ENCODE measurements at regions not wholly inside any gene's neighbourhood (a gene's known extent, or its start where the extent isn't known, plus 50 kb on each side); places are given as distances from the start of the nearest gene placed in this dataset.

- no peaks in the 10 kb centered on the region for H3K9me1 ChIP-seq (ENCODE audit: control insufficient read depth, insufficient read depth, low read length)
- ChIA-PET CTCF (ENCODE audit: low intra/inter-chr PET ratio) (no interaction called here), POLR2A (no interaction called here)
- DNase-seq (ENCODE audit: extremely low read depth in 1 of 4, low spot score in 3 of 4) (no peak), ATAC-seq (no peak), FAIRE-seq (no peak)
- in situ Hi-C loops (cut with MboI) (no loop called here), intact Hi-C loops (cut with micrococcal nuclease) (no loop called here)
- H3K4me3 ChIP-seq = no peak overlapping the region
- H3K79me2 ChIP-seq (ENCODE audit: control insufficient read depth, insufficient read depth, low read length) = no peaks in the 10 kb centered on the region
- BruUV-seq (replicated peaks) = no TSS peak
- H3K4me1 ChIP-seq (replicated peaks in 1 of 2; ENCODE audit: control insufficient read depth in 2 of 2, insufficient read depth in 2 of 2, low read length in 2 of 2) = no peaks in the 10 kb centered on the region
- no peaks in the 10 kb centered on the region for H4K20me1 ChIP-seq (replicated peaks; ENCODE audit: control insufficient read depth, insufficient read depth, low read length)
- no peaks in the 10 kb centered on the region for H3K36me3 ChIP-seq (ENCODE audit: control insufficient read depth, insufficient read depth, low read length)
- no peaks in the 10 kb centered on the region for H3K27me3 ChIP-seq (ENCODE audit: control insufficient read depth in 2 of 2, insufficient read depth in 2 of 2, low read length in 2 of 2)
- no peak overlapping the region for H3K4me2 ChIP-seq (ENCODE audit: insufficient read depth, low read length)
- H3K27ac ChIP-seq (ENCODE audit: extremely low read depth, low read depth, low read length) = no peak overlapping the region
- peaks cover 2% of the 10 kb centered on the region; the same call in 1 of the 2 replicates for H3K9me3 ChIP-seq (replicated peaks; ENCODE audit: control insufficient read depth, insufficient read depth, low read depth, low read length)
- no peak overlapping the region for H3K9ac ChIP-seq (ENCODE audit: insufficient read depth in 1 of 2, low read depth in 2 of 2, low read length in 2 of 2)
- H2AFZ ChIP-seq (ENCODE audit: low read depth, low read length) = no peak overlapping the region
- WGBS (ENCODE audit: insufficient coverage, low coverage, missing lambda C conversion rate) = 1% methylated on average over 4 of the region's 4 CpGs
- no peak for TF ChIP-seq SRSF7 (optimal IDR thresholded peaks at IDR 0.05; ENCODE audit: low read depth, low read length)
Measured at GRCh38 chr4:110781944-110782343, 159.1 kb upstream of the PITX2 start.

- no peak overlapping the region for H2AFZ ChIP-seq (ENCODE audit: low read depth, low read length)
- 1% methylated on average over 4 of the region's 4 CpGs for WGBS (ENCODE audit: insufficient coverage, low coverage, missing lambda C conversion rate)
- no TSS peak for BruUV-seq (replicated peaks)
- no peaks in the 10 kb centered on the region for H3K79me2 ChIP-seq (ENCODE audit: control insufficient read depth, insufficient read depth, low read length)
- no peak for DNase-seq (ENCODE audit: extremely low read depth in 1 of 4, low spot score in 3 of 4)
- H3K4me2 ChIP-seq (ENCODE audit: insufficient read depth, low read length) = no peak overlapping the region
- no peak for ATAC-seq
- H4K20me1 ChIP-seq (replicated peaks; ENCODE audit: control insufficient read depth, insufficient read depth, low read length) = no peaks in the 10 kb centered on the region
- H3K9ac ChIP-seq (ENCODE audit: insufficient read depth in 1 of 2, low read depth in 2 of 2, low read length in 2 of 2) = no peak overlapping the region
- H3K9me1 ChIP-seq (ENCODE audit: control insufficient read depth, insufficient read depth, low read length) = no peaks in the 10 kb centered on the region
- no peaks in the 10 kb centered on the region for H3K27me3 ChIP-seq (ENCODE audit: control insufficient read depth in 2 of 2, insufficient read depth in 2 of 2, low read length in 2 of 2)
- no peak overlapping the region for H3K4me3 ChIP-seq
- POLR2A ChIA-PET = no interaction called here
- no peak for FAIRE-seq
- CTCF ChIA-PET (ENCODE audit: low intra/inter-chr PET ratio) = no interaction called here
- H3K36me3 ChIP-seq (ENCODE audit: control insufficient read depth, insufficient read depth, low read length) = no peaks in the 10 kb centered on the region
- H3K27ac ChIP-seq (ENCODE audit: extremely low read depth, low read depth, low read length) = no peak overlapping the region
- no peaks in the 10 kb centered on the region for H3K9me3 ChIP-seq (replicated peaks; ENCODE audit: control insufficient read depth, insufficient read depth, low read depth, low read length)
- intact Hi-C loops (cut with micrococcal nuclease) (no loop called here), in situ Hi-C loops (cut with MboI) (no loop called here)
- no peaks in the 10 kb centered on the region for H3K4me1 ChIP-seq (replicated peaks in 1 of 2; ENCODE audit: control insufficient read depth in 2 of 2, insufficient read depth in 2 of 2, low read length in 2 of 2)
- TF ChIP-seq SREBF1 (IDR thresholded peaks at IDR 0.05; ENCODE audit: borderline replicate concordance, low read depth, low read length) (no peak), FIP1L1 (IDR thresholded peaks at IDR 0.05; ENCODE audit: low read depth, low read length, poor library complexity, severe bottlenecking) (no peak), STAG1 (CRISPR knock-in tag; IDR thresholded peaks at IDR 0.05; ENCODE audit: borderline replicate concordance) (no peak), PYGO2 (tag; IDR thresholded peaks at IDR 0.05) (no peak), CREB3 (tag; conservative IDR thresholded peaks at IDR 0.05; ENCODE audit: low read depth) (no peak), UBTF (IDR thresholded peaks at IDR 0.05; ENCODE audit: borderline replicate concordance in 1 of 2, low read depth in 2 of 2, low read length in 2 of 2) (no peak), ZNF232 (CRISPR knock-in tag; IDR thresholded peaks at IDR 0.05) (no peak), KLF1 (tag; IDR thresholded peaks at IDR 0.05) (no peak), ETV1 (tag; conservative IDR thresholded peaks at IDR 0.05; ENCODE audit: low read depth) (no peak), SMC3 (conservative IDR thresholded peaks at IDR 0.05; ENCODE audit: insufficient read depth, low read depth, low read length) (no peak), ZNF766 (CRISPR knock-in tag; conservative IDR thresholded peaks at IDR 0.05) (no peak)
Measured at GRCh38 chr4:110787109-110787508, 164.2 kb upstream of the PITX2 start.
